Hematopoietic multipotent progenitor cell treated with erythropoietin and hydrocortisone succinate and interleukin-3 and kit ligand, for 8 days (in vitro differentiated cells): ENCODE measurements at regions not wholly inside any gene's neighbourhood (a gene's known extent, or its start where the extent isn't known, plus 50 kb on each side); places are given as distances from the start of the nearest gene placed in this dataset.

Experiments used
- DNase-seq: peaks from one replicate; pipeline ENCODE4 v3.0.0-alpha.2; 2015

DNA sequence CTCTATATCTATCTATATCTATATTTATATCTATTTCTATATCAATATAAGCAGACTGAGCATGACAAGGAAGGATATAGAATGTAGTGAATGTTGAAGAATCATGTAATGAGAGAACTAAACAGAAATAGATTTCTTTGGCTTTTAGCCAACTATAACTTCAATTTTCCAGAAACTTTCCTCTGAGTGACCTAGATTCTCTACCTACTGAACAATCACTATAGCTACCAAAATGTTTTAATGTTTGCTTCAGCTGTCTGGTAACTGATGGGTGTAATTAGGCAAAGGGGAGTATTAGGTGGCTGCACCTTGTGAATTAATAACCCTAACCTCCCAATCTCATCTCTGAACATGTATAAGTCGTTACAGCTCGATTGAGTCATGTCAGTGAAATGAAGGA lies 76.4 kb upstream of the ROBO1 start:
- DNase-seq, result no peak

DNA sequence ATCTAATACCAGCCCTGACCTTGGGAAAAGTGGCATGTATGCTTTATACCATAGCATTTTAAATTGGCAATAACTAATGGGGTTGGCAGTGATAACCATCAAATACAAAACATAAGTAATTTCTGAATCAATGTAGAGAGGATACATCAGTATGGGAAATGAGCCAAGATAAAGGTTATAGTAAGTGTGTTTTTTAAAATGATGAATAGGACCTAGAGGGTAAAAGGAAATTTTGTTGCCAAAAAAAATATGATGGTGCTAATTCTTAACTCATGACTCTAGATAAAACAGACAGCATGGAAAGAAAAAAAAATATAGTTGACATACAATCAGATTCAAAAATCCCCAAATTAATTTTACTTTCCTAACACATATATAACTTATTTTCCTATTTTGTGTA lies 75.4 kb upstream of the ROBO1 start:
- no peak for DNase-seq

DNA sequence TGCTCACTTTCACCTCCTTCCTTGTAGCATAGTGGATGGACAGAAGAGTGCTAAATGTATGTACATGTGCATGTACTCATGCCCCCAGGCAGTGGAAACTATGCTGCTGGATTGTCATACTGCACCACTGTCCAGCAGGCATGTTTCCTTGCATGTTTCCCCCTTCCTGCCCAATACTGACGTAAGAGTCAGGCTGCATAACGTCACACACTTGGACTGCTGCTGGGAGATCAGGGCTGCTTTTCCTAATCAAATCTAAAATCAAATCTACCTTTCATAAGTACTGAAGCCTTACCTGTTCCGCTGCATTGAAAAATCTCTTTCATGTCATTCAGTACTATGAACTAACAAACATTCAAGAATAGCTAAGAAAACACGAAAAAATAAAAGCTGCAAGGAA lies 67.9 kb upstream of the ROBO1 start:
- DNase-seq, result no peak

DNA sequence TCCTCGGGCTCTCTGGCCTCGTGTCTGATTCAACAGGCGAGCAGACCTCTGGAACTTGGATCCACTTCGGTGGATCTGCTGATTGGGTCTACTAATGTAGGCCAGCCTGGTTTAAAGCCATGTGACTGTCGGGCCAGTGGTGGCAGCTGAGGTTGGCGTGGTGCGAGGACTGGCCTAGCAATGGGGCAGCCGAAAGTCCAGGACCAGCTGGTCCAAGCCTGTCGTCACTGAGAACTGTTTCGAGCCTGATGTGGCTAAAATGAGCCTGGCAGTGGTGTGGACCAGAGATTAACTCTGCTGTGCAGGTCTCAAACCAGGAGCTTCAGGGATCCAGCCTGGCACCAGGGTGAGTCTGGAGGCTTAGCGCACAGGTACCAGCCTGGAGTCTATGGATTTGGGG lies 56.4 kb upstream of the ROBO1 start:
- no peak for DNase-seq

DNA sequence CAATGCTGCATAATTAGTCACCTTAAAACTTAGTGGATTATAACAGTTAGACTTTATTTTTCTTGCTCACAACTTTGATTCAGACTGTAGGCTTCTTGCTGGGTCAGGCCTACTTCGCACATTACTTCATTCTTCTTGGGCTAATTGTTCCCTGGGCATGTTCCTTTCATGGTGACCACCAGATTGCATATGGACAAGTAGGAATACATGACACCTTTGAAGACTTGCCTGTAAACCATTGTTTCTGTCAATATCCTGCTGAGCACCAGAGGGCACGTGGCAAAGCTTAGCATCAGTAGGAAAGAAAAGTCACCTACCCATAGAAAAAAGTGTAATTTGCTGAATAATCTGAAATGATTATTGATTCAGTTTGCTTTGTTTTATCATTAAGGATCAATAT lies 54.3 kb upstream of the ROBO1 start:
- no peak for DNase-seq

DNA sequence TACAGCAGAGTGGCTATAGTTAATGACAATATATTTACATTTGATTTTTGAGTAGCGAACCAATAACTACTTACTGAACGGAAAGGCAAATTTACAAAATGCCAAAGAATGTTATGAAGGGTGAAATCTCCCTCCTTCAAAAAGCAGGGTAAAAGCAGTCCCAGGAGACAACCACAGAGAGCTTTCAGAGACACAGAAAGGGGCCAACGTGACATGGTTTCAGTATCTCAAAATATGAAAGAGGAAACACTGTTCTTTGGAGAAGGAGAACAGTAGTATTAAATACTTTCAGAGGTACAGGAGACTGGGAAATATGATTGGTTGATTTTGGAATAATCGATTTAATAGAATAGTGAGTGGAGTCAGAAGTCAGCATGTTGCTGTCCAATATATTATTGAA lies 52.3 kb upstream of the ROBO1 start:
- no peak for DNase-seq

DNA sequence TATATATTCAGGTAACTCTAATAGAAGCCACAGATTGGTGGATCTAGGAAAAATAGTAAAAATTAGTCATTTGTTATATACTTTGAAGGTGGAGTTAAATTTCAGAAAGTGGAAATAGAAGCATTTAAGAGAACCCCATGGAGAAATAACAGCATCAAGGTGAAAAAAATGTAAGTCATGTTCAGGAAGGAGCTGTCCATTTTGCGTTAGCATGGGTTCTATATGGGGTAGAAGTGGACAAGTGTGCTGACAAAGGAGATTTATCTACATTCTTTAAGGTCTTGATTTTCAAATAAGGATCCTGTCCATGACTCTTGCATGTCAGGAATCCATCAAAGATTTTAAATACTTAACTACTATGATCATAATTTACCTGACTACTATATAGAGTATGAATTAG lies 50.2 kb upstream of the ROBO1 start:
- no peak for DNase-seq
